Activated CD8-positive, alpha-beta memory T cell treated with anti-CD3 and anti-CD28 coated beads, Interleukin-2, amount 50 U/mL, for 48 hours (primary cell): ENCODE measurements at regions not wholly inside any gene's neighbourhood (a gene's known extent, or its start where the extent isn't known, plus 50 kb on each side); places are given as distances from the start of the nearest gene placed in this dataset.
A peak's percentile ranks its signal among the peaks of the same experiment; 100 is the strongest.
"Not testable (repeated sequence)": the region's sequence is repeated elsewhere in the genome, so short reads cannot be mapped to it uniquely, and the experiment has no call there.

Experiments used
- DNase-seq: peaks from one replicate; pipeline ENCODE4 v3.0.0-alpha.2; 2020

DNA sequence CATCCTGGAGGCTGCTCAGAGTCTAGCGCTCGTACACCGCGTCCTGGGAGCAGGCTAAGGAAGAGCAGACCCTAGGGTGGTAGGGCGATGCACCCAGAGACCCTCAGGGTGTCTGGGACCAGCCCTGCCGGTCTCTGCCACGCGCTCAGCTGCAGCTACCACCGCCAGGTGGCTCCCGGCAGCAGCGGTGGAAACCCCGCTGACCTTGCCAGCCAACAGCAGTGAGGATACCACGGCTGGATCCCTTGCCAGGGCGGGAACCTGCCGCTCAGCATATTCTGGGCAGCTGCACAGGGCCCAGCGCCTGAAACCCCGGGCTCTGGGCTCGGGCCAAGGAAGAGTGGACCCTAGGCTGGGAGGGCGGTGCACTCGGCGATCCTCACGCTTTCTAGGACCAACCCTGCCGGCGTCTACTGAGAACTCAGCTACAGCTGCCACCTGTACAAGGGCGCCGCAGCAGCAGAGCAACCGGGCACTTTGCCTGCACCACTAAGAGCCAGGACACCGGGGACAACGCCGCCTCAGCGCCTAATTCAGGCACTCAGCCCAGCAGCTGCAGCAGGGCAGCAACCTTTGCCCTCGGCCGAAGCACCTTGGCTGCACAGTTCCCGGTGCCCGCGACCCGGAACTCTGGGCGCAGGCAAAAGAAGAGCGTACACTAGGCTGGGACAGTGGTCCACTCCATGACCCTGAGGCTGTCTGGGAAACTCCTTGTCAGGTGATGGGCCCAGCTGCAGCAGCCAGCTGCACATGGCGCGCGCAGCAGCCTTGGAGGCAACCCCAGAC lies 80.8 kb downstream of the POTEB2 start:
- not testable (repeated sequence) for DNase-seq

DNA sequence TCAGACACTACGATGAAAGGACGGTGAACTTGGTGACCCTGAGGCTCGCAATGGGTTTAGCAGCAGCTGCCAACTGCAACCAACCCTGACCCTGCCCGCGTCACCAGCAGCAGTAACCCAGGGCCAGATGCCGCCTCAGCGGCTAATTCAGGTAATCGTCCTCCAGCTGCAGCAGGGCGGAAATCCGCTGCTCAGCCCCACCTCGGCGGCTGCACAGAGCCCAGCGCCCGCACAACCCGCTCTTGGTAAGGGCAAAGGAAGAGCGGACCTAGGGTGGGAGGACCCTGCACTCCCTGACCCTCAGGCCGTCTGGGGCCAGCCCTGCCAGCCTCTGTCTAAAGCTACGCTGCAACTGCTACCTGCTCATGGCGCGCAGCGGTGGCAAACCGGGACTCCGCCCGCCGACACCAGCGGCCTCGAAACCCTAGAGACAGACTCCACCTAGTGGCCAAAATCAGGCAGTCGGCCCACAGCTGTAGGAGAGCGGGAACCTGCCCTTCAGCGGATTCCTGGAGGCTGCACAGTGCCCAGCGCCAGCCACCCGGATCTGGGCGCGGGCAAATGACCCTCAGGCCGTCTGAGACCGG lies 82.4 kb downstream of the POTEB2 start:
- DNase-seq, result not testable (repeated sequence)

DNA sequence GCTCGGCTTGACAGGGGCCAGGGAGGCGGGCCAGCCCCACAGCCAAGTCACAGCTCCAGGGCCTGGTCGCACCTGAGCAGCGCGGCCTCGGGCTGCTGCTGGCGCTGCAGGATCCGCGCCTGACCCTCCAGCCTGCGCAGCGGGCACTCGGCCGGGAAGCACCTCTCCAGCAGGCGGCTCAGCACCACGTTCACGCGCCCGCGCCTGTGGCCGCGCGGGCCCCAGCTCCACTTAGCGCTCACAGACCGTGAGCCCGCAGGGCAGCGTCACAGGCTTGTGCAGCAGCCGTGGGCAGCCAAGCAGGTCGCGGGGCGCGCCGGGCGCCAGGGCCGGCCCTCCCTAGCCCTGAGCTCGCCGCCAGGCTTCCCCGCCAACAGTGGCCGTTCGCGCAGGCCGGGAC lies 90.7 kb downstream of the POTEB2 start:
- not testable (repeated sequence) for DNase-seq

DNA sequence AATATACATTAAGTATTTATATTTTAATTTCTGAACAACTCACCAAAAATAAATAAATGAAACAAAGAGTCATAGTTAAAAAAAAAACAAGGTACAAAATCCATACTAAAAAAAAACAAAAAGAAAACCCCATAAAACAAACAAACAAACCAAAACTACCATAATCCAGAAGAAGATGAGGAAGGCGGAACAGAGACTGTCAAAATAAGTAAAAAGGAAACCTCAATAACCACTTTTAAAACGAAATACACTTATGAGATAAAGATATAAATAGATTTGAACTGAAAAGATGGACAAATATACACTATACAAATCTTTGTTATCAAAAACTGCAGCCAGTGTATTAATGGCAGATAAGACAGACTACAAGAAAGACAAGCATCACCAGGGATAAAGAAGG lies 98.2 kb downstream of the POTEB2 start:
- not testable (repeated sequence) for DNase-seq

DNA sequence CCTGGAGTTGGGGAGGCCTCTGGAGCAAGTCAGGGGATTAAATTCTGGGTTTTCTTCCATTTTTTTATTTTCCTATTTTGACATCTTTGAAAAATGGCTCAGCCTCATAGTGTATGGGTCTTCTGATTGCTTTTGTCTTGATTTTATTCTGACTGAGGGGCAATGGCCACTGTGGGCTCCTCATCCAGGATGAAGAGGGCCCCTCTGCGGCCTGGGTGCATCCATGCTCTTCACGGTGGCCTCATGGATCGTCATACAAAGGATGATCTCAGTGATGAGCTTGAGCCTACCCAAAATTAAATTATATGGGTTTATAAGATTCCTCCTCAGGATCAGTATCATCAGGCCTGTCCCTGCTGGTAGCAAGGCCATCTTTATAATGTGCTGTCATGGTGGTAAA lies 103.7 kb downstream of the POTEB2 start:
- not testable (repeated sequence) for DNase-seq

DNA sequence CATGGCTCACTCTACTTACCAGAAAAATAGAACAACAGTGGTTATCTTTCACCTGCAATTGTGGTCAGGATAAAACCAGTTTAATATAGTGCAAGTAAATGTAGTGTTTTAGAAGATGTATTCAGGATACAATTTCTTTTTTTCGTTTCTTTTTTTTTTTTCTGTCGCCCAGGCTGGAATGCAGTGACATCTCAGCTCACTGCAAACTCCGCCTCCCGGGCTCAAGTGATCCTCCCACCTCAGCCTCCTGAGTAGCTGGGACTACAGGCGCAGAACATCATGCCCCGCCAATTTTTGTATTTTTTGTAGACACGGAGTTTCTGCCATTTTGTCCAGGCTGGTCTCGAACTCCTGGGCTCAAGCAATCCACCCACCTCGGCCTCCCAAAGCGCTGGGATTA lies 109.7 kb downstream of the POTEB2 start:
- DNase-seq, result not testable (repeated sequence)

DNA sequence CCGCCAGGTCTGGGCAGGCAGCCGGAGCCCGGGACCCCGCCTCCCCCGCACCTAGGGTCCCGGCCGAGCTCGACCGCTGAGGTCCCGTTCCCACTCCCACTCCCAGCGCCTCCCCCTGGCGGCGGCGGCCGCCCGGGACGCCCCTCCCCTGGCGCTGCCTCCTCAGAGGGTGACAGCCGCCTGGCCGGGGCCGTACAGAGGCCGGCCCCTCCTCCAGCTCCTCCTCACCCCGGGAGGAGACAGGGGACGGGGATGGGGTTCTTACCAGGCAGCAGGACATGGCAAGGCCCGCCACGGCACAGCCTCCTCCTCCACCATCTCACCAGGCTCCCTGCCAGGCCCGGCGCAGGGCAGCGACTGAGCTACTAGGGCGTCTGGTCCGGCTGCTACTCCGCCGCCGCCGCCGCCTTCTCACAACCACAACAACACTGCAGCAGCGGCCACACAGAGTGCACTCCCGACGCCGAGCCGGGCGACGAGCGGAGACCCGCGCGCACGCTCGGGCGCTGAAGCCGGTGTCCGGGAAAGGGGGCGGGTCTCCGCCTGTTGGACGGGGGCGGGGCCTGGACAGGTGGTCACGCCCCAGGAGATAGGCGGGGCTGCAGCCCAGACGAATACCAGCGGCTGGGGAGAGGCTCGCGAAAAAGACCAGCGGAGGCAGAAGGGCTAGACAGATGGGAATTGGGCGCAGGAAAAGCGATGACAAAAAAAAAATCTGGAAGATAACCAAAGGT lies 110.3 kb downstream of the POTEB2 start:
- peak; percentile 84 for DNase-seq

DNA sequence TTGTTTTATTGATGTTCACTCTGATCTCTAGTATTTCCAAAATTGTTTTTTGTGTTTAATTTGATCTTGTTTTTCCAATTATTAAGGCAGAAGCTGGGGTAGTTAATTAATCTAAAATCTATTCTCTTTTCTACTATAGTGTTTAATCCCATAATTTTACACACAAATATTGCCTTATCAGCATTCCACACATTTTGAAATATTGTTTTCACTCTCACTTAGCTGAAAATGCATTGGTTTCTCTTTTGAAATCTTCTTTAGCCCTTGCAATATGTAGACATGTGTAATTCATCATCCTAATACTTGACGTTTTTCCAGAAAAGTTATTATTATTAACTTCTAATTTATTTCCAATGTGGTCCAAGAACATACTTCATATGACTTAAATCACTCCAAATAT lies 132.6 kb downstream of the POTEB2 start:
- DNase-seq, result not testable (repeated sequence)
